GM12891 (cell line): ENCODE measurements at regions not wholly inside any gene's neighbourhood (a gene's known extent, or its start where the extent isn't known, plus 50 kb on each side); places are given as distances from the start of the nearest gene placed in this dataset.

Source experiments
- POLR2A ChIP-seq: IDR thresholded peaks from 2 replicates; pipeline ENCODE4 v1.6.1; 2011; ENCODE audit warnings: low read depth, low read length, control low read depth
- SPI1 ChIP-seq: IDR thresholded peaks from 2 replicates; pipeline ENCODE4 v1.6.1; 2011; ENCODE audit warnings: low read depth, low read length, control low read depth

- no peak for TF ChIP-seq POLR2A
- no peak for TF ChIP-seq SPI1
Measured at GRCh38 chr9:30964332-30964731, 1420.1 kb upstream of the ACO1 start.
